ENCODE measurements at regions not wholly inside any gene's neighbourhood (a gene's known extent, or its start where the extent isn't known, plus 50 kb on each side); places are given as distances from the start of the nearest gene placed in this dataset.
"Not testable (repeated sequence)": the region's sequence is repeated elsewhere in the genome, so short reads cannot be mapped to it uniquely, and the experiment has no call there.

DNA sequence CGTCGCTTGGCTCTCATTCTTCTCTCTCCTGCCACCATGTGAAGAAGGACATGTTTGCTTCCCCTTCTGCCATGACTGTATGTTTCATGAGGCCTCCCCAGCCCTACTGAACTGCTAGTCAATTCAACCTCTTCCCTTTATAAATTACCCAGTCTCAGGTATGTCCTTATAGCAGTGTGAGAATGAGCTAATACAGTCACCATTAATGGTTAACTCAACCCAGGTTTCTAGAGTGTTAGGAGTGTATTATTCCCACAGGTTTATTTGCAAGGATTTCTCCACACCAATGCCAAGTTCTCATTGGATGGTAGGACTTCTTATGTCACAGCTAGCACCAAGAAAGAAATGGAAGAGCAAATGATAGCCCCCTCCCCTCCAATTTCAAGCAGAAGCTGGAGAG is 71.9 kb downstream of the DYNAP start:
- DNase-seq (ENCODE audit: low spot score): no peak

DNA sequence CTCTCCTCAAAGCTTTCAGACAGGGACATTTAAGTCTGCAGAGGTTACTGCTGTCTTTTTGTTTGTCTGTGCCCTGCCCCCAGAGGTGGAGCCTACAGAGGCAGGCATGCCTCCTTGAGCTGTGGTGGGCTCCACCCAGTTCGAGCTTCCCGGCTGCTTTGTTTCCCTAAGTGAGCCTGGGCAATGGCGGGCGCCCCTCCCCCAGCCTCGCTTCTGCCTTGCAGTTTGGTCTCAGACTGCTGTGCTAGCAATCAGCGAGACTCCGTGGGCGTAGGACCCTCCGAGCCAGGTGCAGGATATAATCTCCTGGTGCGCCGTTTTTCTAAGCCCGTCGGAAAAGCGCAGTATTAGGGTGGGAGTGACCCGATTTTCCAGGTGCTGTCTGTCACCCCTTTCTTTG is 78.7 kb downstream of the DYNAP start:
- not testable (repeated sequence) for DNase-seq (ENCODE audit: low spot score)

DNA sequence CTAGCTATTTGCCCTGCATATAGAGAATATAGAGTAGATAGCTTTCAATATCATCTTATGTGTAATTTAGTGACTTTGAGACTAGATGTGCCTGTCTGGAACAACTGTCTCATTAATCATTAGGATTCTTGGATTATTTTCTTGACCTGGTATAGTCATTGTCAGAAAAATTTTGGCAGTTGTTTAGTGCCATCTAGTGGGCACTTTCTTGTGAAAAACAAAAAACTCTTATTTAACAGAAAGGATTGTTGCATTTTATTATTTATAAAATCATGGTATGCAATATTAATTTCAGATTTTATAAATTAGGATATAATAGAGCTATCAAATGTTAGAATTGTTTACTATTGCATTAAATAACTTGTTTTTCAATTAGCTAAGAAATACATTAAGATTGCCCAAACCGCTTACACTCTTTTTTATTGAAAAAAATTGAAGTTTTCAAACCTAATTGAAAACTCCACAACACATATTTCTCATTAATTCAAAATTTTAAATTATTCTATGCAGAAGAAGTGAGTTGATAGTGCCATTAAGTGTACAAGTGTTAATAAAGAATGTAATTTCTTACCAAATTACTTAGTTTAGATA is 80.3 kb downstream of the DYNAP start:
- DNase-seq (ENCODE audit: low spot score): peak; percentile 15

DNA sequence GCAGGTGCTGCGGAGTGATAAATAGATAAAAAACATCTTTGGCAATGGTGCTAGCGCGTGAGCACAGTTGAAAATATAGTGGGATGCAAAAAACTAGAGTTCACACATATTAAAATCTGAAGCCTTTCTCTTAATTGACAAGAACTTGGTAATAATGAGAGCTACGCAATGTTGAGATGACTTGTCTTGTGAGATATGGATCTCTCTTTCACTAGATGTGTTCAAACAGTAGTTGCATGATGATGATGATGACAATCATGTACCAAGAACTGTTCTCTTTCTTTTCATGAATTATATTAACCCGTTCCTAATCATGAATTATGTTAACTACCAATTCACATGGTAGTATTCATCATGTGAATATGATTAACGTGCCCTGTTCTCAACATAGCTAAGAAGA is 81.1 kb downstream of the DYNAP start:
- DNase-seq (ENCODE audit: low spot score): no peak

DNA sequence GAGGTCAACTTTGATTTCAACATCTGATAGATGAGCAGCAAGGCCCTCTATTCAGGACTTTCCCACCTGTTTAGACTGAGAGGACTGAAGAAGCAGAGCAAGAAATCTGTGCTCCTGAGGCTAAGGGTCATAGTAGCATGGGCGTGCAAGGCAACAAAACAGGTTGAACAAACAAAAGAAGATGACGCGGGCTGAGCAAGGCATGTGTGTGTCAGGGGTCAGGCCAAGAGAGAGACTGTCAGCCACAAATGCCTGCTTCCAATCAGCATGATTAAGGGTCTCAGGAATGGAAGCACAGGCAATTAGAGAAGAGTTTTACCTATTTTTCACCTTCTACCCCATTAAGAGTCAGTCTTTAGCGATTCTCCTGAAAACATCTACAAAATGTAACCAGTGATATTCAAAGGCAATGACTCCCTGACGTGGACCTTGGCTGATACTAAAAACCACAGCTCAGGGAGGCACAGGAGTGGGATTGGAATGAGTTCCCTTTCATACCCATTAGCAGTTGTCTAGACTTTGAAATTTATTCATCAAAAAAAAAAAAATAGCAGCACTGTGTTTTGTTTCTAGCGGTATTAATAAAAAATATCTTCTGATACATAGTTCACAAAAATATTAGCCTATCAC is 81.9 kb downstream of the DYNAP start:
- no peak for DNase-seq (ENCODE audit: low spot score)

DNA sequence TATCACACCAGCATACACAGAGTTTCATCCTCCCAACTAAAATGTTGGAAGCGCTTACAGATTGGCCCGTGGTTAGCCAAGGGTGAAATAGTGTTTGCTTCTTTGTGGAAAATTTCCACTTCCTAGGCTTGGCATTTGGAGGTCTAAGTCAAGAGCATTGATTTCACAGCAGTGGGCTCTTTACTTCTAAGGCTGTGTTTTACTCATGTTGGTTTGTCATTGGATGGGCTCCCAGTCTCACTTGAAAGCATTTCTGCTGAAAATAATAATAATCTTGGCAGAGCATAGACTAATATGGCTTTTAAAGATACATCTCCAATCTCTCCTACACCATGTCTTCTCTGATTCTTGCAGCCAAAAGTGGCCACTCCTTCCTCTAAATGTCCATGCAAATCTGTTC is 82.9 kb downstream of the DYNAP start:
- DNase-seq (ENCODE audit: low spot score): no peak

DNA sequence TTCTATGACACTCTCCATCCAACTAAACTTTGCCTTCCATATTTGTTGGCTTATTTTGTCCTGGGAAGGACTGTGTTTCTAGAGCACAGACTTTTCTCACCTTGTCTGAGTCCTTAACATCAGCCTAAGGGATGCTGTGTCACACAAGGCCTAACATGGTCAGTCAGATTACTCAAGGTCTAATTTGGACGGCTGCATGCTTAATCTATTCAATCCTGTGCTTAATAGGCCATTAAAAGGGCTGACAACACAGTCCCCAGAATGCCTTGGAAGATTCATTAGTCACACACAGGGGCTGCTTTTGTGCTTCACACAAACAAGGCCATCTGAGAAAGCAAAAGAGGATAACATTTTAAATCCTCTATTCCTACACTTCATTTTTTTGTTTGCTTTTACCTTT is 84.0 kb downstream of the DYNAP start:
- no peak for DNase-seq (ENCODE audit: low spot score)

DNA sequence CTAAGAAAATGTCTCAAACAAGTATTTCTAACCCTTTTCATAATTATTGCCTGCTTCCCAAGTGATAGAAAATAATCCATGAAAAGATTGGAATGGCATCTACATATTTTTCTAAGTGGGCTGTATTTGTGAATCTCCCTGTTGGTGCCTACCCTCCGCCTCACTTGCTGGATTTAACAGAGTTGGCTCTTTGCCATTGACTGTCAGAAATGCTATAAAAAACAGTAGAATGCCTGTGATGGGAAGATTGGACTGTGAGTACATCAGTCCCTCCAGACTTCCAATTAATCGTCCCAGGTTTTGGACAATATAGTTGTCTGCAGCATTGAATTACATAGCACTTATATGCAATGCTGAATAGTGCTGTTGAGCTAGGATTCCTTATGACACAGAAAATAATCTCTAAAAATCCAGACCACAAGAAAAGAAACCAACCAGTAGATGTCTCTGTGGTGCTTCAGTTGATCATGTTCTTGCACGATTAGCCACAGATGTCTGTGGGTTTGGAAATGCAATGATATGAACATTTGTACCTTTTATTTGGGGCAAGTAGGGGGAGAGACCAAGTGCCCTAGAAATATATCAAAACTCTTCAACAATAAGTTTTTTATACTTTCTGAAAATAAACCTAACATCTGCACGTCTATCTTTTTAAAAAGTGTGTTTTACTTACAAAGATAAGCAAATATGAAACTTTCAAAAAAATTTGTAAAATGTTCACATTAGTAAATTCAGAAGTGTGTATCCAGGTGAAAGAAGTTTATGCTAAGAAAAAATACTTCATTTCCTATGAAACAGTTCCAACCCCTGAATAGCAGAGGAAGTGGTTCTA is 88.5 kb downstream of the DYNAP start:
- DNase-seq (ENCODE audit: low spot score): peak; percentile 72

DNA sequence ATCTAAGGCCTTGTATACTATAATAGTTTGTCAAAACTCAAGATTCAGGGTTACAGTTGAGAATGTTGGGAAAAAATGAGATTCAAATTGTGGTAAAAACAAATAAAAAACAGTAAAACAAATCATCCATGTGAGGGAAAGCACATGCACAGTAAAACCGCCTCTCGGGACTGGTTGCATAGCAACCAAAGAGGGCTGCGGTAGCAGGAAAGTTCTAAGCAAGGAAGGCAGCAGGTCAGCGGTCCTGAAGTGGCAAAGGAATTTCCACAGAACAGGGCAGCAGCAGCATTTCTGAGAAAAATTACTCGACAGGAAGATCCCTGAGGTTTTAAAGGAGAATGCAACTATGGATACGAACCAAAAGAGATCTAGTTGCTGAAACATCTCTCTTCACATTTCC is 93.7 kb downstream of the DYNAP start:
- DNase-seq (ENCODE audit: low spot score): peak; percentile 43

DNA sequence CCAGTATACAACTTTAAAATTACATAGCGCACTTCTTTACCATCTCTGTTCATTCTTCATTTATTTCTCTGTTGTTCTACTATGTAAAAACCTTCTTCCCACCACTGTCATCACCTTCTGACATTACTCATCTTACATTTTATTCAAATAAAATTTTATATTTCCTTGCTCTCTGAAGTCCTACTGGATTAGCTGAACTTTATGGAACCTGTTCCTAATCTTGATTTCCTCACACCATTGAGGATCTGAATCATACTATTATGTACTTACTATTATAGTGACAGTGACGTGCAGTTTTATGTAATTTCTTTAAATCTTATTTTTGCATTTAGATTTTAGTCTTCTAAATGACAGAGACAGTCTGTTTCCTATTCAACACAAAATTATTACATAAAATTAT is 98.3 kb downstream of the DYNAP start:
- DNase-seq (ENCODE audit: low spot score): no peak

DNA sequence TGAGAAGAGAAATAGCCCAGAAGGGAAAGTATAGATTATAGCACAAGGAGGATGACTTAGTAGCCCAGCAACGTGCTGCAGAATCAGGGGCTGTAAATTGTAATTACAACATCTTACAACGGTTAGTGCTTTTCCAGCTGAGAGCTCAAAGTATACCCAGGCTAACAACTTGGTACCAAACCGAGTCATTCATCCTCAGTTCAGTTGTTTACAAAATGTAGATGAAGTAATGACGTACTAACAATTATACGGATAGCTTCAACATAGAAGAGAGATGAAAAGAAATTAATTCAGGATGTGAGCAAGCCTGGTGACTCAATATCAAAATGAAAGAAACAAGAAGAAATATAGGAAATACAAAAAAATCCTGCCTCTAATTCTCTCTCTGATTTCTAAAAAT is 99.2 kb downstream of the DYNAP start:
- DNase-seq (ENCODE audit: low spot score): no peak

DNA sequence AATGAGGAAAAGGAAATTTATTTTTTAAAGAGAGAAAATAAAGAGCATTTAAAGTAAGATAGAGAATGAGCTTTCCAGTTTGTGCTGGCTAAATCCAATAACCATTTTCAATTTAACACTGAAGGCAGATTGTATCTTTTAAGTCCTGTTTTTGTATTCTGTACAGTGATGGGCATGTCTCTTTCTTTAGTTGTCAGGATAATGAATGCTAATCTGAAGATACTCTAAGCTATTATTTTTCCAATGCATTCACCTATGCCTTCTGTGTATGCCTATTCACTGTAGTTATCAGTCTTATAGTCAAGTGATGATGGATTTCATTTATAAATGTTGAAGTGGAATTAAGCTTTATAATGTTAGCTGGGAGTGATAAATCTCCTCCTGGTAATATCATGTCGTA is 101.4 kb downstream of the DYNAP start:
- no peak for DNase-seq (ENCODE audit: low spot score)

DNA sequence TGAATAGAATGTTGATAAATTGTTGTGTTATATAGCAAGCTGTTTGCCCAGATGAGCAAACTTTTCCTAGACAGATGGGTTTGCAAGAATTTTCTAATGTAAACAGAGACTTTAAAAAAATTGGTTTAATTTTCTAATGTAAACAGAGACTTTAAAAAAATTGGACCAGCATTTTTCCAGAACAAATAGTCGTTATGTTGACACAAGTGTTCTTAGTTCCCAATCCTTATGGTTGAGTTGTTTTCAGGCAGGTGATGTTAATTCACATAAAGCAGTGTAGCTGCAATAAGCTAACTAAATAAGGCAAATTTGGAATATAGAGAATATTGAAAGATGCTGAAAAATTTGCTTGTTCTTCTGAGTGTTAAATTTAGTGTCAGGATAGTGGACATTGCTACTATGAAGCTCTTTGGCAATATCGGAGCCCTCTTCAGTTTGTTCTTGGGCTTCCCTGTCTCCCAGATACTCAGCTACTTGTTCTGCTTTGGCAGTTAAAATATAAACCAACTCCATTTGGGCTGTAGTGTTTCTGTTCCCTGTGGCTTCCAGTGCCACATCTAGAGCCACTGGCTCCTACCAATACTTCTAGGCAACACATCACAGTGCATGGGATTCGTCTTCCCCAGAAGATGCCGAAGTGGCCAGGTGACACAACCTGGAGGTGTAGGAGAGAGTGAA is 105.7 kb downstream of the DYNAP start:
- DNase-seq (ENCODE audit: low spot score): no peak

DNA sequence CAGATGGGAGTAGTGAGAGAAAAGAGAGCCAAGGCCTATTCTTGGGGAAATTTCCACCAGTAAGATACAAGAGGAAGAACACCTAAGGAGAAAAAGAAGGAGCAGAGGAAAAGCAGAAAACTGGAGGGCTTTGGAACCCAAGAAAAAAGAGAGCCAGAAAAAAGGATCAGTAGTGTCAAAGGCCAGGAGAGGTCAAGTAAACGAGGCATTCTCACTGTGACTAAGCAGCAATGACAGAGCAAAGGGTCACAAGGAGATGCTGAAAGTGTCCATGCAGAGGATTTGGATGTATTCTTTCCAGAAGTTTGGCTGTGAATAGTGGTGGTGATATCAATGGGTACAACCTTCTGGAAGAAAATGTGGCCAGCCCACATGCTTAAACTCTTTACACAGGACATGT is 109.5 kb downstream of the DYNAP start:
- DNase-seq (ENCODE audit: low spot score): no peak

DNA sequence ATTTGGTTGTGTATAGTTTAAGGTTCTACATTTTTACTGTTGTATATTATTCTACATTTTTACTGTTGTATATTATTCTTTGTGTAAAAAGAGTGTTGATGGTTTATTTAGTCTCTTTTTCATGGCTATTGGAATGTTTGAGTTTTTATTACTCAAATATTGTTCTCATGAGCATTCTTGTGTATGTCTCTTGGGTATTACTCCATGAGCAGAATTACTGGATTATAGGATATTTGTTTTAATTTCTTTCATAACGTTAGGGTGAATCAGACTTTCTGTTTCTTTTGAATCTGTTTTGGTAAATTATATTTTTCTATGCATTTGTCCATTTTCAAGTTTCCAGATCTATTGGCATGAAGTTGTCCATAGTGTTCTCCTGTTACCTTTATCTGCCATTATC is 111.6 kb downstream of the DYNAP start:
- DNase-seq (ENCODE audit: low spot score): no peak

DNA sequence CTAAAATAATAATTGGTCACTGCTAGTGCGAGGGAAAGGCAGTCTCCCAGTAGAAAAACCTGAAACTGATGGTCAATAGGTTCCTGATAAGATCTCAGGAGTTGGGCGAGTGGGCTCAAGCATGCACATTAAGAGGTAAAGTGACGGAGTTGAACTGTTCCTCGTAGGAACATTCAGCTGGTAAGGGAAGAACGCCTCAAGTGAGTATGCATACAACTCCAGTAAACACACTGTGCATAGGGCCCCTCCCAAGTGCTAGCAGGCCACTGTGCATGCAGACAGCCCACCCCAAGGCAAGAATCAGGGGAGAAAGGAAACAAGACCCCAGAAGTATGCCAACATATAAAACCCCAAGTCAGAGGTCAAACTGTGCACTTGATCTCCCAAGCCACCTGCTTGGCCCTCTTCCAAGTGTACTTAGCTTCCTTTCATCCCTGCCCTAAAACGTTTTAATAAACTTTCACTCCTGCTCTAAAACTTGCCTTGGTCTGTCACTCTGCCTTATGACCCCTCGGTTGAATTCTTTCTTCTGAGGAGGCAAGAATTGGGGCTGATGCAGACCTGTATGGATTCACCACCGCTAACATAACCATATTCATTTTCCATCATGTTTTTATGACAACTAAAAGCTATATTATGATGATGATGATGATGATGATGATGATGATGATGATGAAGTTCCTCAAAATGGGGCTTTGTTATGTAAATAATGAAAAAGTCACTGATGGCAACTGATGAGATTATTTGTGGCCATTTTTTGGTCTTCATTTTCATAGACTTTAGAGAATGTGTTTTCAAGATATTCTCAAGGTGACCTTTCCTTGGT is 118.0 kb upstream of the RAB27B start:
- no peak for DNase-seq (ENCODE audit: low spot score)

DNA sequence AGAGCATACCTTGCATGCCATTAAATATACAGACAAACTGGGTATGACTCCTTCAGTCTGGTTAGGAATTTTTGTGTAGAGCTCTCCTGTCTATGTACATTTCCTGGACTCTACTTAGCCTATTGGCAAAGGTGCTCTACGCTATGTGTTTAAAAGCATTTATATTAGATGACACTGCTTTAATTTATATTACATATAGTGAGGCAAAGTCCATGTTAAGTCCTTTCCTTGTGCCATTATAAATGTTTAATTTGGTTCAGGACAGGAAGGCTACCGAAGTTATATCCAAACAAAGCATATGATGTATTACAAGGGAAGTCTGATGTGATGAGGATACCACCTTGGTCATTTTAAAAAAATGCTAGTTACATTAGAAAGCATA is 117.4 kb upstream of the RAB27B start:
- DNase-seq (ENCODE audit: low spot score): no peak

DNA sequence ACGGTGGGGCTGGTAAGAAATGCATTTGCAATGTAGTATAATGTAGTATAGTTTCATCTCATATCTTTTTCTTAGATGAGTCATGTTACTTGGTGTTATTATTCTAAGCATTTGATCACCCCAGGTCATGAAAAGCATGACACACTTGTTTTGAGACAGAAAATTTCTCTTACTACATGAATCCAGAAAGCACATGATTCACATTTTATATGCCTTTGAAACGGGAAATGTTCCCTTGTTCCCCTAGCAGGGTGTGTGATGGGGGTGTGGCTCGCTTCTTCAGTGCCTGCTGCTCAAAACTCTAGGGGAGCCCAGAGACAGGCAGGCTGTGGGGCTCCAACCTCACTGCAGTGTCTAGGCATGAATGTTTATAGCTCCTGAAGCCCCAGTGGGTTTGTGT is 116.0 kb upstream of the RAB27B start:
- DNase-seq (ENCODE audit: low spot score): peak; percentile 49

DNA sequence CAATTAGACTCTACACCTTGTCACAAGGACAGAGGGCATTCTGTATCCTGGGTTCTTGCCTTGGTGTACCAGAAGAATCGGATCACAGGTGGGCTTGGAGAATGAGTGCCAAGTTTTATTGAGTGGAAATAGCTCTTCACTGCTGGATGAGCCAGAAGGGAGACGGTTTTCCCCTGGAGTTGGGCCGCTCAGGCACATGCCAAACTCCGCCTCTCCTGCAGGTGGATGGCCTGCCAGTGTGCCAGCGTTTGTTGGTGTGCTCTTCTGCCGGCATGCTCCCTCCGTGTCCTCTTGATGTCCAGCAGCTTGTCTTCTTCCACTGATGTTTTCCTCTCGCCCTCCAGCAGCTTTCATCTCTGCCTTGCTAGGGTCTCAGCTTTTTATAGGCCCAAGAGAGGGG is 115.5 kb upstream of the RAB27B start:
- no peak for DNase-seq (ENCODE audit: low spot score)

DNA sequence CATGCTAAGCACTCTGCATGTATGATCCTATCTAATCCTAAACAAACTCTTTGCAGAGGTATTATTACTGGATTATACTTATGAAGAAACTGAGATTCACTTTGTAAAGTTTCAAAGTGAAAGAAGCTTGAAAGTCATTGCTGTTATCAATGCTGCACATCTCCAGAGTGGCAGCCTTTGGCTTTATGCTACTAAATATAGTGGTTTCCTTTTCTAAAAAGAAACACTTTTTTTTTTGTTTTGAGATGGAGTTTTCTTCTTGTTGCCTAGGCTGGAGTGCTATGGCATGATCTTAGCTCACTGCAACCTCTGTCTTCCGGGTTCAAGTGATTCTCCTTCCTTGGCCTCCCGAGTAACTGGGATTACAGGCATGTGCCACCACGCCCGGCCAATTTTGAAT is 114.9 kb upstream of the RAB27B start:
- no peak for DNase-seq (ENCODE audit: low spot score)

DNA sequence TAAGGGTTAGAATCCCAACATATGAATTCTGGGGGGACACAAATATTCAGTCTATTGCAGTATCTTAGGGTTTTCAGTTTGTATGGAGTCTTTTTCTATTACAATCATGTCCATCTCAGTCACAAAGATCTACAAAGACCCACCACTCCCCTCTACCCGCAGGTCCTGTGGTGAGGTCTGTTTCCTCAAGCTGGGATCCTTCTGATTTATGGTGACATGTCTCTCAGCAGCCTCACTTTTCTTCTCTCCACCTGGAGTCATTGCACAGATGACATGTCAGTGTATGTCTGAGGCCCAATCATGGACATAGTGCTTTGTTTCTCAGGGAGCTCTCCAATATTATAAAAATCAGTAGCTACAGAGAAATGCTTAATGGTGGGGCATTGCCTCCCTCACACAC is 113.4 kb upstream of the RAB27B start:
- no peak for DNase-seq (ENCODE audit: low spot score)

DNA sequence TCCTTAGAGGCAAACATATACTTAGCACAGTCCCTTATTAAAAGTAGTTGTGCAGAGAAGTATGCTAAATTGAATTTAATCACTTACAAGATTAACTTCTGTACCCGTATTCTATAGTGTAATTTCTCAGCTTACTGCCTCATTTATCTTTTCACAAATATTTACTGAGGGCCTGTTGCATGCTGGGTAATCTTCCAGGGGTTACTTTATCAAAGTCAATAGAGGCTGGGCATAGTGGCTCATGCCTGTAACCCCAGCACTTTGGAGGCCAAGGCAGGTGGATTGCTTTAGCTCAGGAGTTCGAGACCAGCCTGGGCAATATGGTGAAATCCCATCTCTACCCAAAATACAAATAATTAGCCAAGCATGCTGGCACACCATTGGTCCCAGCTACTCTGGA is 111.7 kb upstream of the RAB27B start:
- DNase-seq (ENCODE audit: low spot score): no peak
